HG02571 (cell line): ENCODE measurements at regions not wholly inside any gene's neighbourhood (a gene's known extent, or its start where the extent isn't known, plus 50 kb on each side); places are given as distances from the start of the nearest gene placed in this dataset.

Experiments
- ATAC-seq: cut with Tn5 transposase; IDR thresholded peaks from one replicate; pipeline ENCODE4 v1.9.1; 2021; ENCODE audit warnings: mild to moderate bottlenecking, moderate library complexity; ENCODE audit not compliant: unreplicated experiment

- ATAC-seq, result no peak
Measured at GRCh38 chr4:163948920-163949455, 454.5 kb downstream of the TMA16 start.

- ATAC-seq, result no peak
Measured at GRCh38 chr4:163949976-163950601, 455.6 kb downstream of the TMA16 start.

- ATAC-seq, result no peak
Measured at GRCh38 chr4:163955288-163955687, 460.8 kb downstream of the TMA16 start.

GRCh38 chr4:163958751-163959150 lies 464.3 kb downstream of the TMA16 start:
- ATAC-seq, result no peak

GRCh38 chr4:163959932-163960331 lies 465.4 kb downstream of the TMA16 start:
- ATAC-seq, result no peak

GRCh38 chr4:163966612-163967011 lies 472.1 kb downstream of the TMA16 start:
- ATAC-seq, result no peak

GRCh38 chr4:163967263-163967662 lies 472.8 kb downstream of the TMA16 start:
- ATAC-seq, result no peak

- ATAC-seq, result no peak
Measured at GRCh38 chr4:163967710-163968109, 473.2 kb downstream of the TMA16 start.

GRCh38 chr4:163969291-163969690 lies 474.8 kb downstream of the TMA16 start:
- ATAC-seq, result no peak

- ATAC-seq, result no peak
Measured at GRCh38 chr4:163976588-163976987, 482.1 kb downstream of the TMA16 start.

- ATAC-seq, result no peak
Measured at GRCh38 chr4:163988391-163988790, 493.9 kb downstream of the TMA16 start.

GRCh38 chr4:163988865-163989264 lies 494.4 kb downstream of the TMA16 start:
- no peak for ATAC-seq

- no peak for ATAC-seq
Measured at GRCh38 chr4:163991298-163991865, 496.9 kb downstream of the TMA16 start.

- no peak for ATAC-seq
Measured at GRCh38 chr4:164009435-164009834, 514.9 kb downstream of the TMA16 start.

- no peak for ATAC-seq
Measured at GRCh38 chr4:164011791-164012190, 517.3 kb downstream of the TMA16 start.

GRCh38 chr4:164012396-164013027 lies 518.0 kb downstream of the TMA16 start:
- no peak for ATAC-seq

- no peak for ATAC-seq
Measured at GRCh38 chr4:164021947-164022346, 527.5 kb downstream of the TMA16 start.

- no peak for ATAC-seq
Measured at GRCh38 chr4:164023214-164023613, 528.7 kb downstream of the TMA16 start.

GRCh38 chr4:164027805-164028204 lies 533.3 kb downstream of the TMA16 start:
- ATAC-seq, result no peak

GRCh38 chr4:164039482-164039881 lies 545.0 kb downstream of the TMA16 start:
- ATAC-seq, result no peak

- no peak for ATAC-seq
Measured at GRCh38 chr4:164056426-164057142, 562.1 kb downstream of the TMA16 start.
